GM23338 (cell line): ENCODE measurements at regions not wholly inside any gene's neighbourhood (a gene's known extent, or its start where the extent isn't known, plus 50 kb on each side); places are given as distances from the start of the nearest gene placed in this dataset.

Experiments used
- ATAC-seq: fragments of 200-7000 bp; cut with Tn5 transposase; 3 replicates; pipeline ENCODE4 v1.9.1; 2020
- DNase-seq: peaks from one replicate; pipeline ENCODE4 v3.0.0-alpha.2; 2015; ENCODE audit warnings: low spot score
- H2AFZ ChIP-seq: fragments of 200-600 bp; sonication (generic); 2 replicates; pipeline ENCODE4 v1.8.0; 2016; ENCODE audit warnings: antibody characterized with exemption, mild to moderate bottlenecking, moderate library complexity
- H3F3A ChIP-seq: fragments of 200-600 bp; sonication (generic); replicated peaks from 2 replicates; pipeline ENCODE4 v1.8.0; 2017; ENCODE audit warnings: antibody characterized with exemption, mixed run types, low read depth
- H3K27ac ChIP-seq: fragments of 200-600 bp; sonication (generic); 2 replicates; pipeline ENCODE4 v1.6.1; 2016; ENCODE audit warnings: low read depth
- H3K27me3 ChIP-seq: fragments of 200-600 bp; sonication (generic); 2 replicates; pipeline ENCODE4 v1.8.0; 2016; ENCODE audit warnings: mild to moderate bottlenecking, mixed run types, moderate library complexity; ENCODE audit not compliant: insufficient read depth
- H3K36me3 ChIP-seq: fragments of 200-600 bp; sonication (generic); 2 replicates; pipeline ENCODE4 v1.8.0; 2016; ENCODE audit warnings: mild to moderate bottlenecking; ENCODE audit not compliant: insufficient read depth
- H3K4me1 ChIP-seq: fragments of 200-600 bp; sonication (generic); 2 replicates; pipeline ENCODE4 v1.8.0; 2016; ENCODE audit warnings: mild to moderate bottlenecking, moderate library complexity; ENCODE audit not compliant: insufficient read depth
- H3K4me2 ChIP-seq: fragments of 200-600 bp; sonication (generic); 2 replicates; pipeline ENCODE4 v1.7.1; 2017; ENCODE audit warnings: mixed run types
- H3K4me3 ChIP-seq: fragments of 200-600 bp; sonication (generic); 2 replicates; pipeline ENCODE4 v1.6.1; 2016; ENCODE audit warnings: mixed run types
- H3K79me2 ChIP-seq: fragments of 200-600 bp; sonication (generic); replicated peaks from 2 replicates; pipeline ENCODE4 v1.8.0; 2017; ENCODE audit warnings: mild to moderate bottlenecking; ENCODE audit not compliant: insufficient read depth
- H3K9me2 ChIP-seq: fragments of 200-600 bp; sonication (generic); 2 replicates; pipeline ENCODE4 v1.8.0; 2017; ENCODE audit not compliant: insufficient read depth
- H4K20me1 ChIP-seq: fragments of 200-600 bp; sonication (generic); replicated peaks from 2 replicates; pipeline ENCODE4 v1.8.0; 2017; ENCODE audit warnings: mild to moderate bottlenecking; ENCODE audit not compliant: insufficient read depth
- H3K27ac Mint-ChIP-seq: 2 replicates; pipeline ENCODE4 v1.8.0; 2020; ENCODE audit warnings: inconsistent platforms, mild to moderate bottlenecking, moderate library complexity, mixed read lengths
- H3K27me3 Mint-ChIP-seq: 3 replicates; pipeline ENCODE4 v1.8.0; 2022; ENCODE audit warnings: low read depth, mild to moderate bottlenecking, moderate library complexity, mixed read lengths, inconsistent platforms; ENCODE audit not compliant: insufficient read depth, poor library complexity
- H3K36me3 Mint-ChIP-seq: 3 replicates; pipeline ENCODE4 v1.8.0; 2021; ENCODE audit warnings: low read depth, mild to moderate bottlenecking, inconsistent platforms, moderate library complexity, mixed read lengths
- H3K4me1 Mint-ChIP-seq: 3 replicates; pipeline ENCODE4 v1.8.0; 2020; ENCODE audit warnings: mild to moderate bottlenecking, inconsistent platforms, mixed read lengths
- H3K4me3 Mint-ChIP-seq: 3 replicates; pipeline ENCODE4 v1.8.0; 2021; ENCODE audit warnings: moderate library complexity, mild to moderate bottlenecking, inconsistent platforms, mixed read lengths
- H3K9me3 Mint-ChIP-seq: 3 replicates; pipeline ENCODE4 v1.8.0; 2020; ENCODE audit warnings: moderate library complexity, mild to moderate bottlenecking, inconsistent platforms, mixed read lengths
- CREB1 ChIP-seq: fragments of 250-450 bp; sonication (Bioruptor Pico); IDR thresholded peaks from 2 replicates; pipeline ENCODE4 v1.5.0; 2020; ENCODE audit warnings: low read depth, mild to moderate bottlenecking, moderate library complexity
- EZH2 ChIP-seq: fragments of 200-600 bp; sonication (generic); IDR thresholded peaks from one replicate; pipeline ENCODE4 v1.8.0; 2017; ENCODE audit warnings: antibody characterized with exemption, mild to moderate bottlenecking, low read depth; ENCODE audit not compliant: unreplicated experiment
- EZH2phosphoT487 ChIP-seq: fragments of 200-600 bp; sonication (generic); IDR thresholded peaks from one replicate; pipeline ENCODE4 v1.8.1; 2018; ENCODE audit warnings: antibody characterized with exemption; ENCODE audit not compliant: unreplicated experiment
- JUNB ChIP-seq: IDR thresholded peaks from one replicate; pipeline ENCODE4 v1.6.1; 2016; ENCODE audit warnings: antibody characterized with exemption; ENCODE audit not compliant: unreplicated experiment
- NANOG ChIP-seq: IDR thresholded peaks from 2 replicates; pipeline ENCODE4 v1.6.1; 2016; ENCODE audit warnings: antibody characterized with exemption, borderline replicate concordance
- POLR2AphosphoS5 ChIP-seq: IDR thresholded peaks from 2 replicates; pipeline ENCODE4 v1.6.1; 2016; ENCODE audit warnings: antibody characterized with exemption, low read depth
- STAT1 ChIP-seq: IDR thresholded peaks from one replicate; pipeline ENCODE4 v1.6.1; 2016; ENCODE audit warnings: antibody characterized with exemption; ENCODE audit not compliant: unreplicated experiment
- ZNF114 ChIP-seq: fragments of 250-450 bp; sonication (Bioruptor Pico); IDR thresholded peaks from 2 replicates; pipeline ENCODE4 v1.5.0; 2020; ENCODE audit warnings: mild to moderate bottlenecking, moderate library complexity
- ZNF331 ChIP-seq: fragments of 250-450 bp; sonication (Bioruptor Pico); IDR thresholded peaks from 2 replicates; pipeline ENCODE4 v1.5.0; 2020; ENCODE audit warnings: low read depth, mild to moderate bottlenecking, moderate library complexity
- TF ChIP-seq, protein P1 (sequence below): IDR thresholded peaks from one replicate; pipeline ENCODE4 v1.6.1; 2018; ENCODE audit warnings: antibody characterized with exemption; ENCODE audit not compliant: unreplicated experiment
- TF ChIP-seq, protein P2 (sequence below): IDR thresholded peaks from 2 replicates; pipeline ENCODE4 v1.6.1; 2016; ENCODE audit warnings: antibody characterized with exemption
- TF ChIP-seq, protein P3 (sequence below): fragments of 250-450 bp; sonication (Bioruptor Pico); IDR thresholded peaks from 2 replicates; pipeline ENCODE4 v1.5.0; 2020; ENCODE audit warnings: mild to moderate bottlenecking, moderate library complexity

DNA sequence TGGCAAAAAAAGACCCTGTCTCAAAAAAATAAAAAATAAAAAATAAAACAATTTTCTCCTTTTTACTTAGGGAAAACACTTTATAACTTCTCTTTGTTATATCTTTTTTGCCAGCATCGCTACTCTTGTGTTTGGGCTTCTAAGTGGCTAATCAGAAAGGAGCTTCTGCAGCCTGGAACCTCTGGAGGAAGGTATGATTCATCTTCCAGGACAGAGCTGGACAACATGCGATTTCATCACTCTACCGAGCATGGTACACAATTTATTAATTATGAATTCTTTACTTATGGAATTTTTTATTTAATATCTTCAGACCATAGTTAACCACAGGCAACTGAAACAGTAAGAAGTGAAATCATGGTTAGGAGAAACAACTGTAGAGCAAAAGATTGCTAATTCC, 1254.3 kb upstream of the AGA start (continued):
- TF ChIP-seq, protein P1, sequence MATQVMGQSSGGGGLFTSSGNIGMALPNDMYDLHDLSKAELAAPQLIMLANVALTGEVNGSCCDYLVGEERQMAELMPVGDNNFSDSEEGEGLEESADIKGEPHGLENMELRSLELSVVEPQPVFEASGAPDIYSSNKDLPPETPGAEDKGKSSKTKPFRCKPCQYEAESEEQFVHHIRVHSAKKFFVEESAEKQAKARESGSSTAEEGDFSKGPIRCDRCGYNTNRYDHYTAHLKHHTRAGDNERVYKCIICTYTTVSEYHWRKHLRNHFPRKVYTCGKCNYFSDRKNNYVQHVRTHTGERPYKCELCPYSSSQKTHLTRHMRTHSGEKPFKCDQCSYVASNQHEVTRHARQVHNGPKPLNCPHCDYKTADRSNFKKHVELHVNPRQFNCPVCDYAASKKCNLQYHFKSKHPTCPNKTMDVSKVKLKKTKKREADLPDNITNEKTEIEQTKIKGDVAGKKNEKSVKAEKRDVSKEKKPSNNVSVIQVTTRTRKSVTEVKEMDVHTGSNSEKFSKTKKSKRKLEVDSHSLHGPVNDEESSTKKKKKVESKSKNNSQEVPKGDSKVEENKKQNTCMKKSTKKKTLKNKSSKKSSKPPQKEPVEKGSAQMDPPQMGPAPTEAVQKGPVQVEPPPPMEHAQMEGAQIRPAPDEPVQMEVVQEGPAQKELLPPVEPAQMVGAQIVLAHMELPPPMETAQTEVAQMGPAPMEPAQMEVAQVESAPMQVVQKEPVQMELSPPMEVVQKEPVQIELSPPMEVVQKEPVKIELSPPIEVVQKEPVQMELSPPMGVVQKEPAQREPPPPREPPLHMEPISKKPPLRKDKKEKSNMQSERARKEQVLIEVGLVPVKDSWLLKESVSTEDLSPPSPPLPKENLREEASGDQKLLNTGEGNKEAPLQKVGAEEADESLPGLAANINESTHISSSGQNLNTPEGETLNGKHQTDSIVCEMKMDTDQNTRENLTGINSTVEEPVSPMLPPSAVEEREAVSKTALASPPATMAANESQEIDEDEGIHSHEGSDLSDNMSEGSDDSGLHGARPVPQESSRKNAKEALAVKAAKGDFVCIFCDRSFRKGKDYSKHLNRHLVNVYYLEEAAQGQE, result no peak
- TF ChIP-seq JUNB (no peak), STAT1 (no peak)

DNA sequence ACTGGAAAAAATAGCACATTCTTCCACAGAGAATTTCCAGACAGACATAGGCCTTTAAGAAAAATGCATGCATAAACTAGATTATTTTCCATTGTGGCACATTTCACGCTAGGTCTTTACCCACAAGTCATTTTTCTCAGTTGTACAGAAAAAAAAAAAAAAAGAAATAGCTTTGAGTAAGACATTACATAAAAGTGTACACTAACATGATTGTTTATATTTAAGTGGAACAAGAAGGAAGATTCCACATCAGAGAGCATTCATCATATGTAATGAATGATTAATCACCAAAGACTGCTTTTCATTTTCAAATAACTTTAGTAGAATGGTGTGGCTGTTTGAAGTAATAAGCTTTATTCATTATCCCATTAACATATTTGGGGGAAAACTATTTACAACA, 1270.2 kb upstream of the AGA start:
- Mint-ChIP-seq H3K4me3 (no peak overlapping the region), H3K36me3 (no peaks in the 10 kb centered on the region), H3K27ac (no peak overlapping the region), H3K9me3 (peaks cover 3% of the 10 kb centered on the region; the same call in 2 of the 3 replicates), H3K27me3 (peaks cover 2% of the 10 kb centered on the region), H3K4me1 (no peaks in the 10 kb centered on the region)
- Histone ChIP-seq H3K4me1 (no peaks in the 10 kb centered on the region), H2AFZ (no peak overlapping the region), H3K9me2 (no peaks in the 10 kb centered on the region), H3K27me3 (no peaks in the 10 kb centered on the region), H3K36me3 (no peaks in the 10 kb centered on the region), H4K20me1 (no peaks in the 10 kb centered on the region), H3K27ac (no peak overlapping the region), H3K4me3 (no peak overlapping the region), H3K79me2 (no peaks in the 10 kb centered on the region), H3K4me2 (no peak overlapping the region), H3F3A (no peaks in the 10 kb centered on the region)
- ATAC-seq, result no peak
- no peak for DNase-seq
- no peak for TF ChIP-seq STAT1
- no peak for TF ChIP-seq ZNF114 (CRISPR knock-in tag)
- no peak for TF ChIP-seq CREB1 (CRISPR knock-in tag)
- no peak for TF ChIP-seq EZH2
- TF ChIP-seq, protein P2, sequence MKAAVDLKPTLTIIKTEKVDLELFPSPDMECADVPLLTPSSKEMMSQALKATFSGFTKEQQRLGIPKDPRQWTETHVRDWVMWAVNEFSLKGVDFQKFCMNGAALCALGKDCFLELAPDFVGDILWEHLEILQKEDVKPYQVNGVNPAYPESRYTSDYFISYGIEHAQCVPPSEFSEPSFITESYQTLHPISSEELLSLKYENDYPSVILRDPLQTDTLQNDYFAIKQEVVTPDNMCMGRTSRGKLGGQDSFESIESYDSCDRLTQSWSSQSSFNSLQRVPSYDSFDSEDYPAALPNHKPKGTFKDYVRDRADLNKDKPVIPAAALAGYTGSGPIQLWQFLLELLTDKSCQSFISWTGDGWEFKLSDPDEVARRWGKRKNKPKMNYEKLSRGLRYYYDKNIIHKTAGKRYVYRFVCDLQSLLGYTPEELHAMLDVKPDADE, result no peak
- TF ChIP-seq, protein P1, result no peak
- TF ChIP-seq EZH2phosphoT487, result no peak
- TF ChIP-seq, protein P3, sequence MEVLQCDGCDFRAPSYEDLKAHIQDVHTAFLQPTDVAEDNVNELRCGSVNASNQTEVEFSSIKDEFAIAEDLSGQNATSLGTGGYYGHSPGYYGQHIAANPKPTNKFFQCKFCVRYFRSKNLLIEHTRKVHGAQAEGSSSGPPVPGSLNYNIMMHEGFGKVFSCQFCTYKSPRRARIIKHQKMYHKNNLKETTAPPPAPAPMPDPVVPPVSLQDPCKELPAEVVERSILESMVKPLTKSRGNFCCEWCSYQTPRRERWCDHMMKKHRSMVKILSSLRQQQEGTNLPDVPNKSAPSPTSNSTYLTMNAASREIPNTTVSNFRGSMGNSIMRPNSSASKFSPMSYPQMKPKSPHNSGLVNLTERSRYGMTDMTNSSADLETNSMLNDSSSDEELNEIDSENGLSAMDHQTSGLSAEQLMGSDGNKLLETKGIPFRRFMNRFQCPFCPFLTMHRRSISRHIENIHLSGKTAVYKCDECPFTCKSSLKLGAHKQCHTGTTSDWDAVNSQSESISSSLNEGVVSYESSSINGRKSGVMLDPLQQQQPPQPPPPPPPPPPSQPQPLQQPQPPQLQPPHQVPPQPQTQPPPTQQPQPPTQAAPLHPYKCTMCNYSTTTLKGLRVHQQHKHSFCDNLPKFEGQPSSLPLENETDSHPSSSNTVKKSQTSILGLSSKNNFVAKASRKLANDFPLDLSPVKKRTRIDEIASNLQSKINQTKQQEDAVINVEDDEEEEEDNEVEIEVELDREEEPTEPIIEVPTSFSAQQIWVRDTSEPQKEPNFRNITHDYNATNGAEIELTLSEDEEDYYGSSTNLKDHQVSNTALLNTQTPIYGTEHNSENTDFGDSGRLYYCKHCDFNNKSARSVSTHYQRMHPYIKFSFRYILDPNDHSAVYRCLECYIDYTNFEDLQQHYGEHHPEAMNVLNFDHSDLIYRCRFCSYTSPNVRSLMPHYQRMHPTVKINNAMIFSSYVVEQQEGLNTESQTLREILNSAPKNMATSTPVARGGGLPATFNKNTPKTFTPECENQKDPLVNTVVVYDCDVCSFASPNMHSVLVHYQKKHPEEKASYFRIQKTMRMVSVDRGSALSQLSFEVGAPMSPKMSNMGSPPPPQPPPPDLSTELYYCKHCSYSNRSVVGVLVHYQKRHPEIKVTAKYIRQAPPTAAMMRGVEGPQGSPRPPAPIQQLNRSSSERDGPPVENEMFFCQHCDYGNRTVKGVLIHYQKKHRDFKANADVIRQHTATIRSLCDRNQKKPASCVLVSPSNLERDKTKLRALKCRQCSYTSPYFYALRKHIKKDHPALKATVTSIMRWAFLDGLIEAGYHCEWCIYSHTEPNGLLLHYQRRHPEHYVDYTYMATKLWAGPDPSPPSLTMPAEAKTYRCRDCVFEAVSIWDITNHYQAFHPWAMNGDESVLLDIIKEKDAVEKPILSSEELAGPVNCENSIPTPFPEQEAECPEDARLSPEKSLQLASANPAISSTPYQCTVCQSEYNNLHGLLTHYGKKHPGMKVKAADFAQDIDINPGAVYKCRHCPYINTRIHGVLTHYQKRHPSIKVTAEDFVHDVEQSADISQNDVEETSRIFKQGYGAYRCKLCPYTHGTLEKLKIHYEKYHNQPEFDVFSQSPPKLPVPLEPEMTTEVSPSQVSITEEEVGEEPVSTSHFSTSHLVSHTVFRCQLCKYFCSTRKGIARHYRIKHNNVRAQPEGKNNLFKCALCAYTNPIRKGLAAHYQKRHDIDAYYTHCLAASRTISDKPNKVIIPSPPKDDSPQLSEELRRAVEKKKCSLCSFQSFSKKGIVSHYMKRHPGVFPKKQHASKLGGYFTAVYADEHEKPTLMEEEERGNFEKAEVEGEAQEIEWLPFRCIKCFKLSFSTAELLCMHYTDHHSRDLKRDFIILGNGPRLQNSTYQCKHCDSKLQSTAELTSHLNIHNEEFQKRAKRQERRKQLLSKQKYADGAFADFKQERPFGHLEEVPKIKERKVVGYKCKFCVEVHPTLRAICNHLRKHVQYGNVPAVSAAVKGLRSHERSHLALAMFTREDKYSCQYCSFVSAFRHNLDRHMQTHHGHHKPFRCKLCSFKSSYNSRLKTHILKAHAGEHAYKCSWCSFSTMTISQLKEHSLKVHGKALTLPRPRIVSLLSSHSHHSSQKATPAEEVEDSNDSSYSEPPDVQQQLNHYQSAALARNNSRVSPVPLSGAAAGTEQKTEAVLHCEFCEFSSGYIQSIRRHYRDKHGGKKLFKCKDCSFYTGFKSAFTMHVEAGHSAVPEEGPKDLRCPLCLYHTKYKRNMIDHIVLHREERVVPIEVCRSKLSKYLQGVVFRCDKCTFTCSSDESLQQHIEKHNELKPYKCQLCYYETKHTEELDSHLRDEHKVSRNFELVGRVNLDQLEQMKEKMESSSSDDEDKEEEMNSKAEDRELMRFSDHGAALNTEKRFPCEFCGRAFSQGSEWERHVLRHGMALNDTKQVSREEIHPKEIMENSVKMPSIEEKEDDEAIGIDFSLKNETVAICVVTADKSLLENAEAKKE (CRISPR knock-in tag), result no peak
- no peak for TF ChIP-seq JUNB
- no peak for TF ChIP-seq ZNF331 (CRISPR knock-in tag)
- no peak for TF ChIP-seq POLR2AphosphoS5
- TF ChIP-seq NANOG, result no peak
